K562 (cell line): ENCODE measurements at regions not wholly inside any gene's neighbourhood (a gene's known extent, or its start where the extent isn't known, plus 50 kb on each side); places are given as distances from the start of the nearest gene placed in this dataset.

ENCODE experiments used
- ATAC-seq: fragments of 200-7000 bp; cut with Tn5 transposase; 3 replicates; pipeline ENCODE4 v1.9.1; 2020; ENCODE audit warnings: moderate library complexity
- BruUV-seq: library from RNA; stranded (reverse); fragments of 400-500 nt; replicated peaks from 2 replicates; lab custom pipeline; 2021; lab: Mats Ljungman, UMichigan
- CTCF ChIA-PET: fragments of 300-600 bp; formaldehyde crosslinking; extraction: SDS; loops from one replicate; lab custom pipeline; 2021; ENCODE audit warnings: low intra/inter-chr PET ratio; lab: Yijun Ruan, JAX
- POLR2A ChIA-PET: fragments of 300-600, 350-650 bp; sonication (Branson Sonifier 250); formaldehyde crosslinking; extraction: SDS; loops from one replicate; lab custom pipeline; 2021; ENCODE audit warnings: antibody characterized with exemption, inconsistent platforms; lab: Yijun Ruan, JAX
- DNase-seq, 4 experiments: peaks; one replicate each; pipeline versions ENCODE4 v3.0.0 to v3.0.0-alpha.2; 2011 to 2018; ENCODE audit warnings: low spot score in 3 of 4, mixed read lengths in 3 of 4; ENCODE audit errors: extremely low read depth in 1 of 4
- FAIRE-seq: peaks from 2 replicates; lab custom pipeline; 2011; peaks lifted over from hg19 to GRCh38; lab: Jason Lieb, UNC
- H2AFZ ChIP-seq: 2 replicates; pipeline ENCODE4 v1.6.0; 2011; ENCODE audit warnings: low read depth, low read length, control low read depth, inconsistent platforms
- H3K27ac ChIP-seq: fragments of 200-600 bp; 3 replicates; pipeline ENCODE4 v1.8.0; 2011; ENCODE audit warnings: low read depth, mild to moderate bottlenecking, control low read depth, inconsistent platforms, low read length, moderate library complexity, mixed read lengths; ENCODE audit errors: extremely low read depth
- H3K27me3 ChIP-seq, 2 experiments: fragments of 300-600 bp in 1 of 2; 2 replicates in 1 of 2; 3 replicates in 1 of 2; pipeline versions ENCODE4 v1.6.0 to v1.8.0; 2011; ENCODE audit warnings: inconsistent platforms in 2 of 2, low read length in 2 of 2, mild to moderate bottlenecking in 1 of 2, mixed read lengths in 1 of 2, moderate library complexity in 1 of 2; ENCODE audit not compliant: control insufficient read depth in 2 of 2, insufficient read depth in 2 of 2
- H3K36me3 ChIP-seq: fragments of 300-600 bp; 3 replicates; pipeline ENCODE4 v1.8.0; 2011; ENCODE audit warnings: mild to moderate bottlenecking, low read length, inconsistent platforms; ENCODE audit not compliant: control insufficient read depth, insufficient read depth
- H3K4me1 ChIP-seq, 2 experiments: fragments of 200-600 bp in 1 of 2; replicated peaks in 1 of 2; 2 replicates in 1 of 2; 3 replicates in 1 of 2; pipeline versions ENCODE4 v1.5.1 to v1.8.0; 2011; ENCODE audit warnings: inconsistent platforms in 2 of 2, low read length in 2 of 2, mild to moderate bottlenecking in 1 of 2, mixed read lengths in 1 of 2, moderate library complexity in 1 of 2; ENCODE audit not compliant: control insufficient read depth in 2 of 2, insufficient read depth in 2 of 2
- H3K4me2 ChIP-seq: 2 replicates; pipeline ENCODE4 v1.6.1; 2011; ENCODE audit warnings: low read length, control low read depth, inconsistent platforms, mixed read lengths; ENCODE audit not compliant: insufficient read depth
- H3K4me3 ChIP-seq: fragments of 200-600 bp; sonication (generic), shearing (Covaris generic); 2 replicates; pipeline ENCODE4 v1.5.1; 2016; ENCODE audit warnings: control low read depth, inconsistent platforms
- H3K79me2 ChIP-seq: fragments of 200-600 bp; 3 replicates; pipeline ENCODE4 v1.8.0; 2011; ENCODE audit warnings: low read length, inconsistent platforms; ENCODE audit not compliant: control insufficient read depth, insufficient read depth
- H3K9ac ChIP-seq, 2 experiments: 2 replicates each; pipeline versions ENCODE4 v1.6.0 to v1.6.1; 2011; ENCODE audit warnings: low read depth in 2 of 2, low read length in 2 of 2, control low read depth in 1 of 2, inconsistent platforms in 1 of 2, mild to moderate bottlenecking in 1 of 2, mixed read lengths in 1 of 2; ENCODE audit not compliant: insufficient read depth in 1 of 2
- H3K9me1 ChIP-seq: one replicate; pipeline ENCODE4 v1.6.0; 2011; ENCODE audit warnings: inconsistent platforms, mild to moderate bottlenecking, low read length, moderate library complexity; ENCODE audit not compliant: control insufficient read depth, insufficient read depth
- H3K9me3 ChIP-seq: replicated peaks from 2 replicates; pipeline ENCODE4 v1.5.1; 2011; ENCODE audit warnings: low read depth, low read length, inconsistent platforms; ENCODE audit not compliant: control insufficient read depth, insufficient read depth
- H4K20me1 ChIP-seq: replicated peaks from 2 replicates; pipeline ENCODE4 v1.6.1; 2011; ENCODE audit warnings: low read length, inconsistent platforms, mixed read lengths; ENCODE audit not compliant: control insufficient read depth, insufficient read depth
- BCL6 ChIP-seq: fragments of 250-450 bp; sonication (Bioruptor Pico); IDR thresholded peaks from 2 replicates; pipeline ENCODE4 v1.4.0; 2020
- IRF9 ChIP-seq: fragments of 450-650 bp; IDR thresholded peaks from 2 replicates; pipeline ENCODE4 v1.6.1; 2016; ENCODE audit warnings: missing biosample characterization, missing genetic modification characterization
- POLR2AphosphoS2 ChIP-seq: IDR thresholded peaks from 2 replicates; pipeline ENCODE4 v1.6.1; 2012; ENCODE audit warnings: low read length, improper control_type of control experiment
- RBM22 ChIP-seq: fragments of 200-400 bp; formaldehyde crosslinking; IDR thresholded peaks from 2 replicates; pipeline ENCODE4 v1.6.1; 2018; ENCODE audit warnings: low read length, low read depth; ENCODE audit not compliant: poor library complexity, severe bottlenecking
- SMARCB1 ChIP-seq: IDR thresholded peaks from 2 replicates; pipeline ENCODE4 v1.6.1; 2011; ENCODE audit warnings: improper control_type of control experiment, low read depth; ENCODE audit not compliant: insufficient read length
- TFE3 ChIP-seq: fragments of 450-650 bp; formaldehyde crosslinking; IDR thresholded peaks from 2 replicates; pipeline ENCODE4 v1.4.0; 2020; ENCODE audit warnings: mild to moderate bottlenecking, mixed read lengths
- ZNF212 ChIP-seq: fragments of 450-650 bp; formaldehyde crosslinking; IDR thresholded peaks from 2 replicates; pipeline ENCODE4 v1.4.0; 2020; ENCODE audit warnings: mild to moderate bottlenecking
- ZNF347 ChIP-seq: fragments of 450-650 bp; formaldehyde crosslinking; IDR thresholded peaks from 2 replicates; pipeline ENCODE4 v1.4.0; 2020; ENCODE audit warnings: low read depth, mild to moderate bottlenecking, moderate library complexity
- ZNF445 ChIP-seq: fragments of 250-450 bp; sonication (Bioruptor Pico); IDR thresholded peaks from 2 replicates; pipeline ENCODE4 v1.4.0; 2020; ENCODE audit warnings: low read depth, mild to moderate bottlenecking, moderate library complexity
- ZNF561 ChIP-seq: fragments of 450-650 bp; formaldehyde crosslinking; conservative IDR thresholded peaks from 2 replicates; pipeline ENCODE4 v1.4.0; 2020; ENCODE audit warnings: mild to moderate bottlenecking, moderate library complexity
- ZNF830 ChIP-seq: fragments of 250-450 bp; sonication (Bioruptor Pico); IDR thresholded peaks from 2 replicates; pipeline ENCODE4 v1.5.0; 2021; ENCODE audit warnings: mild to moderate bottlenecking
- WGBS: fragments of 100-300 bp; shearing (Covaris generic); methylation state at CpG from one replicate; pipeline ENCODE4 v1.1.6; 2016; ENCODE audit warnings: low coverage, mixed read lengths; ENCODE audit not compliant: insufficient coverage; ENCODE audit errors: missing lambda C conversion rate; 5-methylcytosine and 5-hydroxymethylcytosine counted together
- in situ Hi-C: fragments of 300-500 bp; cut with MboI; formaldehyde crosslinking; loops from 4 replicates; pipeline ENCODE4 v1.15.0; 2018; ENCODE audit warnings: inconsistent platforms, mixed read lengths
- intact Hi-C: fragments of 100-400 bp; cut with micrococcal nuclease; formaldehyde crosslinking; loops from 2 replicates; pipeline ENCODE4 v1.14.2; 2022
- TF ChIP-seq, protein P1 (sequence below): fragments of 250-450 bp; sonication (Bioruptor Pico); IDR thresholded peaks from 2 replicates; pipeline ENCODE4 v1.5.0; 2020; ENCODE audit warnings: mild to moderate bottlenecking
- TF ChIP-seq, protein P2 (sequence below): fragments of 250-450 bp; sonication (Bioruptor Pico); IDR thresholded peaks from 2 replicates; pipeline ENCODE4 v1.5.0; 2021
- TF ChIP-seq, protein P3 (sequence below): fragments of 250-450 bp; sonication (Bioruptor Pico); IDR thresholded peaks from 2 replicates; pipeline ENCODE4 v1.4.0; 2020; ENCODE audit warnings: mild to moderate bottlenecking, moderate library complexity, borderline replicate concordance

DNA sequence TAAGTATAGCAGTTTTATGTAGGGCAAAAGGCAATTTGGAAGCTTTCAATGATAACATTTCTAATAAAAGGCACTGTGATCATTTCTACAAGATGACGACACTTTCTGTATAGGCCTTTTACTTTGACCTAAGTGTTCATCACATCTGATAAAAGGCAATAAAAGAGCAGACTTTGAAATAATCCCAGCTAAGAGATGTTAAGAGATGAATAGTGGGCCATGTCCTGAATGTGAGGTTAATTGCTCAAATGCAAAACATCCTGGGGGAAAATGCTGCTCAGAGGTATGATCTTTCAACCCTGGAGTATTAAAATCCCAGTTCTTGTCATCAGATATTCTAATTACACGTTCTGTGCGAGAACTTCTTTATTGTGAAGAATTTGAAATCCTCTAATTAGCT, 677.6 kb downstream of the SOCS6 start (continued):
- TF ChIP-seq, protein P1, sequence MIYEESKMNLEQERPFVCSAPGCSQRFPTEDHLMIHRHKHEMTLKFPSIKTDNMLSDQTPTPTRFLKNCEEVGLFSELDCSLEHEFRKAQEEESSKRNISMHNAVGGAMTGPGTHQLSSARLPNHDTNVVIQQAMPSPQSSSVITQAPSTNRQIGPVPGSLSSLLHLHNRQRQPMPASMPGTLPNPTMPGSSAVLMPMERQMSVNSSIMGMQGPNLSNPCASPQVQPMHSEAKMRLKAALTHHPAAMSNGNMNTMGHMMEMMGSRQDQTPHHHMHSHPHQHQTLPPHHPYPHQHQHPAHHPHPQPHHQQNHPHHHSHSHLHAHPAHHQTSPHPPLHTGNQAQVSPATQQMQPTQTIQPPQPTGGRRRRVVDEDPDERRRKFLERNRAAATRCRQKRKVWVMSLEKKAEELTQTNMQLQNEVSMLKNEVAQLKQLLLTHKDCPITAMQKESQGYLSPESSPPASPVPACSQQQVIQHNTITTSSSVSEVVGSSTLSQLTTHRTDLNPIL (CRISPR knock-in tag), result no peak
- TF ChIP-seq, protein P2, sequence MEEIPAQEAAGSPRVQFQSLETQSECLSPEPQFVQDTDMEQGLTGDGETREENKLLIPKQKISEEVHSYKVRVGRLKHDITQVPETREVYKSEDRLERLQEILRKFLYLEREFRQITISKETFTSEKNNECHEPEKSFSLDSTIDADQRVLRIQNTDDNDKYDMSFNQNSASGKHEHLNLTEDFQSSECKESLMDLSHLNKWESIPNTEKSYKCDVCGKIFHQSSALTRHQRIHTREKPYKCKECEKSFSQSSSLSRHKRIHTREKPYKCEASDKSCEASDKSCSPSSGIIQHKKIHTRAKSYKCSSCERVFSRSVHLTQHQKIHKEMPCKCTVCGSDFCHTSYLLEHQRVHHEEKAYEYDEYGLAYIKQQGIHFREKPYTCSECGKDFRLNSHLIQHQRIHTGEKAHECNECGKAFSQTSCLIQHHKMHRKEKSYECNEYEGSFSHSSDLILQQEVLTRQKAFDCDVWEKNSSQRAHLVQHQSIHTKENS, result no peak
- TF ChIP-seq IRF9 (no peak), RBM22 (no peak)

- no TSS peak for BruUV-seq
- intact Hi-C loops (no loop called here), in situ Hi-C loops (no loop called here)
- no peak for TF ChIP-seq SMARCB1
- TF ChIP-seq ZNF830 (CRISPR knock-in tag), result no peak
- no peak for TF ChIP-seq ZNF212 (CRISPR knock-in tag)
- no peak for TF ChIP-seq POLR2AphosphoS2
- no peak for TF ChIP-seq BCL6 (CRISPR knock-in tag)
- TF ChIP-seq, protein P3, sequence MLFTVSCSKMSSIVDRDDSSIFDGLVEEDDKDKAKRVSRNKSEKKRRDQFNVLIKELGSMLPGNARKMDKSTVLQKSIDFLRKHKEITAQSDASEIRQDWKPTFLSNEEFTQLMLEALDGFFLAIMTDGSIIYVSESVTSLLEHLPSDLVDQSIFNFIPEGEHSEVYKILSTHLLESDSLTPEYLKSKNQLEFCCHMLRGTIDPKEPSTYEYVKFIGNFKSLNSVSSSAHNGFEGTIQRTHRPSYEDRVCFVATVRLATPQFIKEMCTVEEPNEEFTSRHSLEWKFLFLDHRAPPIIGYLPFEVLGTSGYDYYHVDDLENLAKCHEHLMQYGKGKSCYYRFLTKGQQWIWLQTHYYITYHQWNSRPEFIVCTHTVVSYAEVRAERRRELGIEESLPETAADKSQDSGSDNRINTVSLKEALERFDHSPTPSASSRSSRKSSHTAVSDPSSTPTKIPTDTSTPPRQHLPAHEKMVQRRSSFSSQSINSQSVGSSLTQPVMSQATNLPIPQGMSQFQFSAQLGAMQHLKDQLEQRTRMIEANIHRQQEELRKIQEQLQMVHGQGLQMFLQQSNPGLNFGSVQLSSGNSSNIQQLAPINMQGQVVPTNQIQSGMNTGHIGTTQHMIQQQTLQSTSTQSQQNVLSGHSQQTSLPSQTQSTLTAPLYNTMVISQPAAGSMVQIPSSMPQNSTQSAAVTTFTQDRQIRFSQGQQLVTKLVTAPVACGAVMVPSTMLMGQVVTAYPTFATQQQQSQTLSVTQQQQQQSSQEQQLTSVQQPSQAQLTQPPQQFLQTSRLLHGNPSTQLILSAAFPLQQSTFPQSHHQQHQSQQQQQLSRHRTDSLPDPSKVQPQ (CRISPR knock-in tag), result no peak
- no peak for TF ChIP-seq TFE3 (CRISPR knock-in tag)
- no peak for TF ChIP-seq ZNF445 (CRISPR knock-in tag)
- no peak for TF ChIP-seq ZNF347 (CRISPR knock-in tag)
- TF ChIP-seq ZNF561, result no peak
These were observed 673.1 kb downstream of the SOCS6 start for GRCh38 chr18:70961939-70962338.

More at GRCh38 chr18:70961939-70962338, 673.1 kb downstream of the SOCS6 start:
- CTCF ChIA-PET, result no interaction called here
- DNase-seq (no peak), FAIRE-seq (no peak), ATAC-seq (no peak)
- H3K9ac ChIP-seq, result no peak overlapping the region
- no peaks in the 10 kb centered on the region for H3K9me1 ChIP-seq
- POLR2A ChIA-PET, result no interaction called here
- H3K4me3 ChIP-seq, result no peak overlapping the region
- no peak overlapping the region for H3K27ac ChIP-seq
- H3K4me2 ChIP-seq, result no peak overlapping the region
- no peaks in the 10 kb centered on the region for H3K4me1 ChIP-seq
- H4K20me1 ChIP-seq, result no peaks in the 10 kb centered on the region
- H3K27me3 ChIP-seq, result no peaks in the 10 kb centered on the region
- no peak overlapping the region for H2AFZ ChIP-seq
- H3K79me2 ChIP-seq, result no peaks in the 10 kb centered on the region
- WGBS, result 5% methylated on average over 3 of the region's 3 CpGs
- H3K9me3 ChIP-seq, result no peaks in the 10 kb centered on the region
- H3K36me3 ChIP-seq, result no peaks in the 10 kb centered on the region
